Fibroblast of lung (primary cell): ENCODE measurements at regions not wholly inside any gene's neighbourhood (a gene's known extent, or its start where the extent isn't known, plus 50 kb on each side); places are given as distances from the start of the nearest gene placed in this dataset.

Source experiments
- DNase-seq, 2 donors: peaks; one replicate each; pipeline versions ENCODE4 v3.0.0 to v3.0.0-alpha.2; 2010; ENCODE audit warnings: low read depth in 2 of 2
- H2AFZ ChIP-seq: 2 replicates; pipeline ENCODE4 v1.5.1; 2012; ENCODE audit warnings: low read length, control low read depth, inconsistent platforms
- H3K27ac ChIP-seq: 2 replicates; pipeline ENCODE4 v1.5.1; 2011; ENCODE audit warnings: low read length, control low read depth; ENCODE audit not compliant: insufficient read depth
- H3K27me3 ChIP-seq: 2 replicates; pipeline ENCODE4 v1.5.1; 2011; ENCODE audit warnings: mild to moderate bottlenecking, low read length; ENCODE audit not compliant: control insufficient read depth, insufficient read depth
- H3K36me3 ChIP-seq: 2 replicates; pipeline ENCODE4 v1.5.1; 2011; ENCODE audit warnings: low read length; ENCODE audit not compliant: control insufficient read depth, insufficient read depth
- H3K4me1 ChIP-seq: 2 replicates; pipeline ENCODE4 v1.5.1; 2011; ENCODE audit warnings: low read length; ENCODE audit not compliant: control insufficient read depth, insufficient read depth; ENCODE audit errors: extremely low read depth
- H3K4me2 ChIP-seq: 2 replicates; pipeline ENCODE4 v1.5.1; 2011; ENCODE audit warnings: low read length, control low read depth; ENCODE audit not compliant: insufficient read depth; ENCODE audit errors: extremely low read depth
- H3K4me3 ChIP-seq, 4 experiments: fragments of 200-600 bp in 1 of 4; sonication (generic) in 1 of 4; replicated peaks in 1 of 4; 2 replicates each; pipeline ENCODE4 v1.5.1; 2011 to 2016; ENCODE audit warnings: low read length in 4 of 4, low read depth in 3 of 4, mild to moderate bottlenecking in 3 of 4, control low read depth in 2 of 4, inconsistent platforms in 1 of 4, mixed read lengths in 1 of 4; ENCODE audit not compliant: insufficient read depth in 1 of 4; ENCODE audit errors: control extremely low read depth in 1 of 4
- H3K79me2 ChIP-seq: 2 replicates; pipeline ENCODE4 v1.5.1; 2012; ENCODE audit warnings: mild to moderate bottlenecking, low read length, inconsistent platforms; ENCODE audit not compliant: control insufficient read depth, insufficient read depth
- H3K9ac ChIP-seq: 2 replicates; pipeline ENCODE4 v1.5.1; 2011; ENCODE audit warnings: mild to moderate bottlenecking, low read length, control low read depth; ENCODE audit not compliant: insufficient read depth
- H3K9me3 ChIP-seq: 2 replicates; pipeline ENCODE4 v1.5.1; 2012; ENCODE audit warnings: low read depth, low read length; ENCODE audit not compliant: control insufficient read depth, insufficient read depth
- H4K20me1 ChIP-seq: 2 replicates; pipeline ENCODE4 v1.5.1; 2011; ENCODE audit warnings: low read length; ENCODE audit not compliant: control insufficient read depth, insufficient read depth; ENCODE audit errors: extremely low read depth
- CTCF ChIP-seq, 2 donors: IDR thresholded peaks in 1 of 2; conservative IDR thresholded peaks in 1 of 2; 1 replicate in 1 of 2; 2 replicates in 1 of 2; pipeline ENCODE4 v1.5.1; 2011 to 2012; ENCODE audit warnings: low read length in 2 of 2, control low read depth in 1 of 2, inconsistent platforms in 1 of 2, low read depth in 1 of 2, mild to moderate bottlenecking in 1 of 2
- EZH2 ChIP-seq: IDR thresholded peaks from 2 replicates; pipeline ENCODE4 v1.5.1; 2012; ENCODE audit warnings: low read length, control low read depth, mild to moderate bottlenecking; ENCODE audit errors: missing control alignments

- Histone ChIP-seq H3K4me2 (no peak overlapping the region), H4K20me1 (no peaks in the 10 kb centered on the region), H3K36me3 (no peaks in the 10 kb centered on the region), H3K4me1 (no peaks in the 10 kb centered on the region), H3K27me3 (peaks cover 22% of the 10 kb centered on the region), H3K79me2 (no peaks in the 10 kb centered on the region), H3K9me3 (no peaks in the 10 kb centered on the region), H2AFZ (no peak overlapping the region), H3K9ac (no peak overlapping the region), H3K4me3 (no peak overlapping the region), H3K27ac (no peak overlapping the region)
- DNase-seq = no peak
- TF ChIP-seq CTCF (conservative IDR thresholded peaks at IDR 0.05 in 1 of 2, IDR thresholded peaks at IDR 0.05 in 1 of 2; ENCODE audit: low read depth in 1 of 2, low read length in 2 of 2) = no peak
- no peak for TF ChIP-seq EZH2
Measured at GRCh38 chr5:172588380-172588779, 52.7 kb upstream of the NEURL1B start.

- no peak overlapping the region for H3K27ac ChIP-seq
Measured at GRCh38 chr5:172587061-172587405, 54.0 kb upstream of the NEURL1B start.

GRCh38 chr5:172586125-172587060 is 54.7 kb upstream of the NEURL1B start:
- Histone ChIP-seq H3K4me1 (no peaks in the 10 kb centered on the region), H4K20me1 (no peaks in the 10 kb centered on the region), H3K27me3 (peaks cover 30% of the 10 kb centered on the region), H3K4me3 (no peak overlapping the region), H3K9ac (no peak overlapping the region), H3K27ac (no peak overlapping the region), H3K9me3 (no peaks in the 10 kb centered on the region), H3K79me2 (no peaks in the 10 kb centered on the region), H3K36me3 (no peaks in the 10 kb centered on the region), H2AFZ (no peak overlapping the region), H3K4me2 (no peak overlapping the region)
- TF ChIP-seq EZH2 = no peak
- TF ChIP-seq CTCF (conservative IDR thresholded peaks at IDR 0.05 in 1 of 2, IDR thresholded peaks at IDR 0.05 in 1 of 2; ENCODE audit: low read depth in 1 of 2, low read length in 2 of 2) = no peak
- DNase-seq = no peak

More at GRCh38 chr5:172587061-172587405, 54.0 kb upstream of the NEURL1B start:
- H2AFZ ChIP-seq = no peak overlapping the region
- H3K4me3 ChIP-seq = no peak overlapping the region
- TF ChIP-seq EZH2 = no peak
- TF ChIP-seq CTCF (conservative IDR thresholded peaks at IDR 0.05 in 1 of 2, IDR thresholded peaks at IDR 0.05 in 1 of 2; ENCODE audit: low read depth in 1 of 2, low read length in 2 of 2) = no peak
- no peaks in the 10 kb centered on the region for H3K4me1 ChIP-seq
- peaks cover 28% of the 10 kb centered on the region for H3K27me3 ChIP-seq
- H4K20me1 ChIP-seq = no peaks in the 10 kb centered on the region
- no peak overlapping the region for H3K4me2 ChIP-seq
- H3K9me3 ChIP-seq = no peaks in the 10 kb centered on the region
- no peaks in the 10 kb centered on the region for H3K36me3 ChIP-seq
- H3K79me2 ChIP-seq = no peaks in the 10 kb centered on the region
- no peak overlapping the region for H3K9ac ChIP-seq
- no peak for DNase-seq
